Esophagus squamous epithelium (tissue), 4 donors: ENCODE measurements at regions not wholly inside any gene's neighbourhood (a gene's known extent, or its start where the extent isn't known, plus 50 kb on each side); places are given as distances from the start of the nearest gene placed in this dataset.

ENCODE experiments used
- POLR2A ChIP-seq, 4 donors: fragments of 450-650 bp; IDR thresholded peaks; one replicate each; pipeline ENCODE4 v1.6.1; 2017; ENCODE audit warnings: antibody characterized with exemption in 4 of 4, mild to moderate bottlenecking in 4 of 4, moderate library complexity in 3 of 4
- TF ChIP-seq, protein P1 (sequence below), 6 experiments: fragments of 450-650 bp in 4 of 6; fragments of 200-600 bp in 2 of 6; sonication (generic) in 2 of 6; IDR thresholded peaks; one replicate each; pipeline ENCODE4 v1.5.1; 2016 to 2019; ENCODE audit warnings: antibody characterized with exemption in 6 of 6, mild to moderate bottlenecking in 4 of 6, moderate library complexity in 4 of 6

DNA sequence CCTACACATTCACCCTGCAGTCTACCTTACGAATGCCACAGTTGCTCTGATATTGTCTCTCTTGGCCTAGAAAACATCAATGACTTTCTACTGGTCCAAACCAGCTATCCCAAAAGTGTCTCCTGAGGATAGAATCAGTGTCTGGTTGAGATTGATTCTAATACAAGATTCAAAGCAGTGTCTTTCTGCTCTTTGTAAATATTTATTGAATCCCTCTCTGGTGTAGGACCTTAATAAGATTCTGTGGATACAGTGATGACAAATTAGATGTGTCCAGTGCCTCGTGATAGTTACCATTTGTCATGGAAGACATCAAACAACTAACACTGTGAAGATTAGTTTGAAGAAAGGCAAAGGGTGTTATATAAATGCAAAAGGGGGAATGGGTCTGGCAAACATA is 380.7 kb upstream of the TRIB2 start:
- TF ChIP-seq, protein P1, sequence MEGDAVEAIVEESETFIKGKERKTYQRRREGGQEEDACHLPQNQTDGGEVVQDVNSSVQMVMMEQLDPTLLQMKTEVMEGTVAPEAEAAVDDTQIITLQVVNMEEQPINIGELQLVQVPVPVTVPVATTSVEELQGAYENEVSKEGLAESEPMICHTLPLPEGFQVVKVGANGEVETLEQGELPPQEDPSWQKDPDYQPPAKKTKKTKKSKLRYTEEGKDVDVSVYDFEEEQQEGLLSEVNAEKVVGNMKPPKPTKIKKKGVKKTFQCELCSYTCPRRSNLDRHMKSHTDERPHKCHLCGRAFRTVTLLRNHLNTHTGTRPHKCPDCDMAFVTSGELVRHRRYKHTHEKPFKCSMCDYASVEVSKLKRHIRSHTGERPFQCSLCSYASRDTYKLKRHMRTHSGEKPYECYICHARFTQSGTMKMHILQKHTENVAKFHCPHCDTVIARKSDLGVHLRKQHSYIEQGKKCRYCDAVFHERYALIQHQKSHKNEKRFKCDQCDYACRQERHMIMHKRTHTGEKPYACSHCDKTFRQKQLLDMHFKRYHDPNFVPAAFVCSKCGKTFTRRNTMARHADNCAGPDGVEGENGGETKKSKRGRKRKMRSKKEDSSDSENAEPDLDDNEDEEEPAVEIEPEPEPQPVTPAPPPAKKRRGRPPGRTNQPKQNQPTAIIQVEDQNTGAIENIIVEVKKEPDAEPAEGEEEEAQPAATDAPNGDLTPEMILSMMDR (IDR thresholded peaks at IDR 0.05) = no peak
- TF ChIP-seq POLR2A (IDR thresholded peaks at IDR 0.05) = no peak
